Kasumi-1 (cell line): ENCODE measurements at regions not wholly inside any gene's neighbourhood (a gene's known extent, or its start where the extent isn't known, plus 50 kb on each side); places are given as distances from the start of the nearest gene placed in this dataset.
"Not testable (repeated sequence)": the region's sequence is repeated elsewhere in the genome, so short reads cannot be mapped to it uniquely, and the experiment has no call there.

Experiments
- DNase-seq, 2 experiments: peaks; one replicate each; lab custom pipeline; 2025; lab: John Stamatoyannopoulos, UW

DNA sequence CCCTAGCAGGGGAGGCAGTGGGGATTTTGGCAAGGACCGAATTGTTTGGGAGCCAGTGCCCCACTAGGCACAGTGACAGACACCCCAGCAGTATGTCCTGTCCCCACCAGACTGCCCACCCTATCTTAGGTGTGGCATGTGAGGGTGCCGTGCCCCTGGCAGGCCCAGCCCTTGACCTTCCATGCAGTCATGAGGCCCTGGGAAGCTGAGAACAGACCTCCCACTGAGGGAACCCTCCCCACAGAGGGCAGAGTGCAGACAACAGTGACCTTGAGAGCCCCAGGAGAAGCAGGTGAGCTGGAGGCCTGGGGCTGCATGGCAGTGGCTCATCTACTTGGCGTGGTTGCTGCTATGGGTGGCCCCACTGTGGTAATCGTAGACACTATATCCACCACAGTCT, 538.1 kb downstream of the GOLGA6L6 start:
- not testable (repeated sequence) for DNase-seq

DNA sequence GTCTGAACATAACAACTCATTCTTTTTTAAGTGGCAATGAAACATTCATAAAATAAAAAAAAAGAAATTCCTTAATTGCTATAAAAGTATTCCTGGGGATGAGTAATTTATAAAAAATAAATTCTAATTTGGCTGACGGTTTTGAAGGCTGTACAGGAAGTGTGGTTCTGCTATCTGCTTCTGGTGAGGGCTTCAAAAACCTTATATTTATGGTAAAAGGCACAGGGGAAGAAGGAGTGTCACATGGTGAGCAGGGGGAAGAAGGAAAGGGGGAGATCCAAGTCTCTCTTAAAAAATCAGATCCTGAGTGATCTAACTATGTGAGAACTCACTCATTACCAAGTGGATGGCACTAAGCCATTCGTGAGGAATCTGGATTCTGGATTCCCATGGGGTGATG, 539.0 kb downstream of the GOLGA6L6 start:
- DNase-seq, result not testable (repeated sequence)

DNA sequence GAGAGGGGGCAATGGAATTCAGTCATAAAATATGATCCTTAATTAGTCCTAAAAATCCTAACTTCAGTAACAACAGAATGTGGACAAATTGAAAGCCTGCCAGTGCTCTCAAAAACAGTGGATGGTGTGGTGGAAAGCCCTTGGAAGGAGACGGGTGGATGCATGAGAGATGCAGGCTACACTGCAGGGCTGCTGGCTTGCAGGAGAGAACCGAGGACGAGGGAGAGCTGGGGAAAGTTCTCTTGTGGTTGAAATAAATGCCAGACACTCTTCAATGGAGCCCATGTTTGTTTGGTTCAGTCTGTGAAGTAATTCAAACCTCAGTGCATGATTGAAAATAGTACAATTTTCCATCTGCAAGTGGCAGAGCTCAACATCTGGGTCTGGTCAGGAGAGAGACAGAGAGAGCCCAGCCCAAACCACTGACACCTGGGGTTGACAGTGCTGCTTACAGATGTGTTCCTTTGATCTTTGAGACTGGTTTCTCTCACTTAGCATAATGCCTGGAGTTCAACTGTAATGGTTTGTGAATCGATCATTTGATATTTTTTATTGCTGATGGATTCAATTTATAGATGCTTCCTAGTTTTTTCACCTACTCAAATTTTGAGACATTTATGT, 544.9 kb downstream of the GOLGA6L6 start:
- DNase-seq, result not testable (repeated sequence)

DNA sequence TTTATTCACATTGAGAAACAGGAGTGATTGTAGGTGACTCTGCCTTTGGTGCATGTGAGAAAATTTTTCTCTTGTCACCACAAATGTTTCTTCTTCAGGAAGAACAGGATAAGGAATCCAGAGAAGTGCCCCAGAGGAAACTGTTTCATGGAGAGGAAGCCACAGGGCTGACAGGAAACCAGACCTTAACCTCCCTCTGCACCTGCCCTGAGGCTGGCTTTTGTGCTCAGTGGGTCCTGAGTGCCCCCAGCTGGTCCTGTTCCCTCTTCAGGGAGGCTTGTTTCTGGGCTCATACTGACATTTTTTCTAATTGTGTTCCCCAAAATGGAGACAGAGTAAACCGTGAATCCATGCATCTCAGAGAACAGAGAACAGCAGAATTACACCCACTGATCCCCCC, 546.3 kb downstream of the GOLGA6L6 start:
- DNase-seq, result not testable (repeated sequence)

DNA sequence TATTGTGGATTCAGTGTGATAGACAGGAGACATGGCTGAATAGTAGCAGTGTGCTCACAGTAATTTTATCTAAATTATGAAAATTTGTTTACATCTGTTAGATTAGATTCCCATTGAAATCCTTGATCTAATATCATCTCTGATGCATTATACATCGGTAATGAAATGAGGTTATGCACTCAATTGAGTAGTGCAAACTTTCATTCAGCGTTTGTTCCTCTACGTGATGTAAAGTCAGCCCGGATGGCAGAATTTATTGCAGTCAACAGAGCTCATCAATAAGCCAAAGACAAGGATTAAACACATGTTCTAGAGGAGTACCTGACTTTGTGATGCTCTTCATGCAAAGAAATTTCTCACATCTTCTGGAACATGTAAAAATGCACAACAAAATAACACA, 549.2 kb downstream of the GOLGA6L6 start:
- DNase-seq, result no peak

DNA sequence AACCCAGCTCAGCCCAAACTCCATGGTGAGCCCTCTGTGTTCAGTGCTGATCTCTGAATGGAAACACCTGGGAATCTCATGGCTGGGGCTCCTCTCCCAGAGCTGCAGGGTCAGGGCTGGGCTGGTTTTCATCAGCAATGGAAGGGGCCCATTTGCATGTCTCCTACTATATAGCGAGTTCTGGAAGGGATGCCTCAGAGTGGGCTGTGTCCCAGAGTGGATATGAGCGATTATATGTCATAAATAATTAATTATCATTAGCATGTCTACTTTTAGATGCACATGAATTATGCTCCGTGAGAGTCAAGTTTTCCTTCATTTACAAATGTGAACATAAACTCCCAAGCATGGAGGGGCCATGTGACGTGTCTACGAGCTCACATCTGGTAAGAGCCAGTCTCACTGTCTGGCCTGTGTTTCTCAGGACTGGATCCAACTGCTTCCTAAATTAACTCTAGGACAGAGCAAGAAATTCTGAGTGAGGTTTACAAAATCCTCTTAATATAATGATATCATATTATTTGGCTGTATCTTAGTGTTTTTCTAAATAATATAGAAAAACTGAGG, 553.4 kb downstream of the GOLGA6L6 start:
- no peak for DNase-seq

DNA sequence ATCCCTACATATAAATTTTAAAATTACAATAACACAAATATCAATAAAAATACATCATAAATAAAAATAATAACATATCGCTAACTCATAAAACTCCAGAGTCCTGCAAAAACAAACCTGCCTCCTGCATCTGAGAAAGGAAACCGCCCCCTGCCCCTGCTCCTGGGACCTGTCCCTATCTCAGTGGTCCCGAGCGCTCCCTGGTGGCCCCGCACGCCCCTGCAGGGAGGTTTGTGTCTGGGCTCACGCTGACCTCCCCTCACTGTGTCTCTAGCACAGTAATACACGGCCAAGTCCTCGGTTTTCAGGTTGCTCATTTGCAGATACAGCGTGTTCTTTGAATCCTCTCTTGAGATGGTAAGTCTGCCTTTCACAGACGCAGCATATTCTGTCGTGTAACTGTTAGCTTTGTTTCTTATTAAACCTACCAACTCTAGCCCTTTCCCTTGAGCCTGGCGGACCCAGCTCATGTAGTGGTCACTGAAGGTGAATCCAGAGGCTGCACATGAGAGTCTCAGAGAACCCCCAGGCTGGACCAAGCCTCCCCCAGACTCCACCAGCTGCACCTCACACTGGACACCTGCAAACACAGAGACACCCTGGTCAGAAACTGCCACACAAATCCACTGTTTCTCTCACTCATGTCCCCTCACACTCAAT, 554.1 kb downstream of the GOLGA6L6 start:
- peak; percentile 28 to 39 for DNase-seq

DNA sequence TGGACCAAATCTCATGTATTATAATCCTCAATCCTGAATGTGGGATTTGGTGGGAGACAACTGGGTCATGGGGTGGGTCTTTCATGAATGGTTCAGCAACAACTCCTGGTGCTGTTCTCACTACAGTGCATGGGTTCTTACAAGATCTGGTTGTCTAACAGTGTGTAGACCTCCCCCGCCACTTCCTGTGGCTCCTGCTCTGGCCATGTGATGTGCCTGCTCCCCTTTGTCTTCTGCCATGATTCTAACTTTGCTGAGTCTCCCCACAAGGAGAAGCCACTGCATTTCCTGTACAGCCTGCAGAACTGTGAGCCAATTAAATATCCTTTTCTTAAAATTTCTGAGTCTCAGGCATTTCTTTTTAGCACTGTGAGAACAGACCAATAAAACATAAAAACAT, 557.5 kb downstream of the GOLGA6L6 start:
- DNase-seq, result peak; percentile 87 to 88

DNA sequence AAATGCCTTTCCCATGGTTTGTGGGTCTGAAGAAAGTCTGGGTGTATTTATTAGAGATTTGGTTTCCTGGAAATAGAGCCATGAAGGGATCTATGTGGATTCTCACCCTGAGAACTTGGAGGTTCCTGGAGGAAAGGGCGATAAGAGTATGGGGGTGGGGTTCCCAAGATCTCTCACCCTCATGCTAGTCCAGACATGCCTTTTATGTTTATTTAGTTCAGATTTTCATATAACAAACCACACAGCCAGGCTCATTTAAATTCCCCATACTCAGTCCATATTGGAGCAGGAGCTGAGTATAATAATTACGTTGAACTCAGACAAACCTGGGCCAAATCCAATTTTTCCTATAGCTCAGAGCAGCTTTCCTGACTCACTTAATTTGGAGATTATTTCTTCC, 566.6 kb downstream of the GOLGA6L6 start:
- no peak for DNase-seq

DNA sequence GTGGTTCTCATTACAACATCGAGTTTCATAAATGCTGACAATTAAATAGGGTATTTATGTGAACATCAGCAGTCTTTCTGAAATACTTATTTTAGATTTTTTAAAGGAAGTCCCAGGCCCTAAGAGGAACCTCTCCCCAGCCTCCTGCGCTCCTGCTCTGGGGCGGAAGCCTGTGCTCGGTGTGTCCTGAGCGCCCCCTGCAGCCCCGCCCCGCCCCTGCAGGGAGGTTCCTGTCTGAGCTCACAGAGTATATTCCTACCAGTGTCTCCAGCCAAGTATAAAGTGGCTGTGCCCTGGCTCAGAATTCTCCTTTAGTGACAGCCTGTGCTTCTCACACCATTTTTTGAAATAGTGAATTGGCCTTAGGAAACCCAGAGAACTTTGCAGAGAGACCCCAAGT, 567.9 kb downstream of the GOLGA6L6 start:
- DNase-seq, result peak; percentile 91 to 92

DNA sequence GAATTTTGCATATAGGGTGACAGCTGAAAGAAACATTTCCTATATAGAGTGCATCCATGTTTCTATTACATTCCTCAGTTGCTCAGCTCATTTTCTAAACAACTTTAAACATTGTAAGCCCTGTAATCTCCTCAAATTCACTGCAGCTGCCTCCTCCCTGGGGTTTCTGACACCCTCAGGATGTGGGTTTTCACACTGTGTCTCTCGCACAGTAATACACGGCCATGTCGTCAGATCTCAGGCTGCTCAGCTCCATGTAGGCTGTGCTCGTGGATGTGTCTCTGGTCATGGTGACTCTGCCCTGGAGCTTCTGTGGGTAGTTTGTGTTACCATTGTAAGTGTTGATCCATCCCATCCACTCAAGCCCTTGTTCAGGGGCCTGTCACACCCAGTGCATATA, 569.0 kb downstream of the GOLGA6L6 start:
- not testable (repeated sequence) for DNase-seq

DNA sequence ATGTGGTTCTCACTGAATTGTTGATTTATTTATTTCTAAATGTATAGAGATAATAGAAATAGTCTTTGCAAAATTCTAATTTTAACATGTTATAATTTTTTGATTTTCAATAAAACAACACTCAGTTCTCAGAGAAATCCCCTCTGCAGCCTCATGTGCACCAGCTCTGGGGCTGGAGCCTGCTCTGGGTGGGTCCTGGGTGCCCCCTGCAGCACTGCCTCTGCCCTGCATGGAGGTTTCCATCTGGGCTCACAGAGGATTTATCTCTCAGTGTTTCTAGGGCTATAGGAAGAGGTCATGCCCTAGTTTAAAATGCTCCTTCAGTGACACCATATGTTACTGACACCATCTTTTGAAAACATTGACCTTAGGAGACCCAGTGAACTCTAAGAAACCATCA, 576.0 kb downstream of the GOLGA6L6 start:
- not testable (repeated sequence) for DNase-seq

DNA sequence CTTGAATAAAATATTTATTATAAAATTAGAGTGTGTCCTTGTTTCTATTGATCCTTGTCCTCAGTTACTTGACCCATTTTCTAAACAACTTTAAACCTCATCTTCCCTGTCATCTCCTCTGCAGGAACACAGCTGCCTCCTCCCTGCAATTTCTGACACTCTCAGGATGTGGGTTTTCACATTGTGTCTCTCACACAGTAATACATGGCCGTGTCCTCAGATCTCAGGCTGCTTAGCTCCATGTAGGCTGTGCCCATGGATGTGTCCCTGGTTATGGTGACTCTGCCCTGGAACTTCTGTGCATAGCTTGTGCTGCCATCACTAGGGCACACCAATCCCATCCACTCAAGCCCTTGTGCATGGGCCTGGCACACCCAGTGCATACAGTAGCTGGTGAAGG, 577.1 kb downstream of the GOLGA6L6 start:
- not testable (repeated sequence) for DNase-seq

DNA sequence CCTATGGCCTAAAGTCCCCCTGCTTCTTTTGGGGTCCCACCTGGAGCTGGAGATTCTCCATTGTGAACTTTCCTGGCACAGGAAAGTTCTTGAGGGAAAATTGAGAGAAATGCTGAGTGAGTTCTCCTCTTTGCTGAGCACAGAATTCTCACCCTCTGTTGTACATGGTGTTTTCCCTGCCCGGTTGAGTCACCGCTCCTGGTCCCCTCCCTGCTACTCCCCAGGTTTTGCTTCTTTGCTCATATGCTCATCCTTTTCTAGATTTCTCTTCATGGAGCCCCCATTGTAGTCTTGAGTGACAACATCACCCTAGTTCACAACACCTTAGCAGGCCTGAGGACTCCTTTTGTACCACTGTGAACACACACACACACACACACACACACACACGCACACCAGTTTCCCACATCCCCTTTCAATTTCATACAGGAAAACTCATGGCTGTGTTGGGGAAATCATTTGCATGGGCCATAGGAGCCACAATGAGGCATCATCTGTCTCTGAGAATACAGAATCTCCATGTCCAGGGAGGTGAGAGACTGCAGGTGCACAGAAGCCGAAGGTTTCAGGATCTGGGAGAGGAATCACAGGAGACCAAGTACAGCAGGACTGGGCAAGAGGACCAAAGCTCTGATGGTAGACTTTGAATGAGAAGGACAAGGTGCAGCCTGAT, 585.3 kb downstream of the GOLGA6L6 start:
- DNase-seq, result no peak

DNA sequence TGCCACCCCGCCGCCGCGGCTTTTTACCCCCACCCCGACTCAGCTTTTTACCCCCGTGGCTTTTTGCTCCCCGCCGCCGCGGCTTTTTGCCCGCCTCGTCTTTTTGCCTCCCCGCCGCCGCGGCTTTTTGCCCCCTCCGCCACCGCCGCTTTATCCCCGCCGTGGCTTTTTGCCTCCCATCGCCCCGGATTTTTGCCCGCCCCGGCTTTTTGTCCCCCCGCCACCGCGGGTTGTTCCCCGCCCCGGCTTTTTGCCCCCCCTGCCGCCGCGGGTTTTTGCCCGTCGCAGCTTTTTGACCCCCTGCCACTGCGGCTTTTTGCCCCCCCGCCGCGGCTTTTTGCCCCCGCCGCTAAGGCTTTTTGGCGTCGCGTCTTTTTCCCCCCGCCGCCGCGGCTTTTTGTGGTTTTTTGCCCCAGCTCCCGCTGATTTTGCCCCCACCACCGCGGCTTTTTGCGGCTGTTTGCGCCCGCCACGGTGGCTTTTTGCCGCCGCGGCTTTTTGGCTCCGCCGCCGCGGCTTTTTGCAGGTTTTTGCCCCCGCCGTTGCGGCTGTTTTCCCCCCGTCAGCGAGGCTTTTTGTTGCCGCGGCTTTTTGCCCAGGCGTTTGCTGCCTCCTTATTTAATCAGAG, 597.2 kb downstream of the GOLGA6L6 start:
- no peak for DNase-seq

DNA sequence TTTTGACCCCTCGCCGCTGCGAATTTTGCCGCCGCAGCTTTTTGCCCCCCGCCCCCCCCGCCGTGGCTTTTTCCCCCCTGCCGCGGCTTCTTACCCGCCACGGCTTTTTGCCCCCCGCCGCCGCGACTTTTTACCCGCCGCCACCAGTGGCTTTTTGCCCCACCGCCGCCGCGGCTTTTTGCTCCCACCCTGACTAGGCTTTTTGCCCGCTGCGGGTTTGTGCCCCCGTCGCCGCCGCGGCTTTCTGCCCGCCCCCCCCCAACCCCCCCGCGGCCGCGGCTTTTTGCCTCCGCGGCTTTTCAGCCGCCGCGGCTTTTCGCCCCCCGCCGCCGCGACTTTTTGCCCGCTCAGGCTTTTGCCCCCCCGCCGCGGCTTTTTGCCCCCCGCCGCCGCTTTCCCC, 598.1 kb downstream of the GOLGA6L6 start:
- DNase-seq, result no peak

DNA sequence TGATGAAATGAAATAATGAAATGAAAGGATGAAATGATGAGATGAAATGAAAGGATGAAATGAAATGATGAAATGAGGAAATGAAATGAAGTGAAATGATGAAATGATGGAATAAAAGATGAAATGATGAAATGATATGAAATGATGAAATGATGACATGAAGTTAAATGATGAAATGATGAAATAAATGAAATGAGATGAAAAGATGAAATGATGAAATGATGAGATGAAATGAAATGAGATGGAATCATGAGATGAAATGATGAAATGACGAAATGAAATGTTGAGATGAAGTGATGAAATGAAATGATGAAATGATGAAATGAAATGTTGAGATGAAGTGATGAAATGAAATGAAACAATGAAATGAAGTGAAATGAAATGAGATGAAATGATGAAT, 638.3 kb downstream of the GOLGA6L6 start:
- not testable (repeated sequence) for DNase-seq

DNA sequence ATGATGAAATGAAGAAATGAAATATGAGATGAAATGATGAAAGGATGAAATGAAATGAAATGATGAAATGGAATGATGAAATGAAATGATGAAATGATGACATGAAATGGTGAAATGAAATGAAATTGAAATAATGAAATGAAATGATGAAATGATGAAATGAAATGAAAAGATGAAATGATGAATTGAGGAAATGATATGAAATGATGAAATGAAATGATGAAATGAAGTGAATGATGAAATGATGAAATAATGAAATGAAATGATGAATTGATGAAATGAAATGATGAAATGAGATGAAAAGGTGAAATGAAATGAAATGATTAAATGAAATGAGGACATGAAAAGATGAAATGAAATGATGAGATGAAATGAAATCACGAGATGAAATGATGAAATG, 639.2 kb downstream of the GOLGA6L6 start:
- not testable (repeated sequence) for DNase-seq

DNA sequence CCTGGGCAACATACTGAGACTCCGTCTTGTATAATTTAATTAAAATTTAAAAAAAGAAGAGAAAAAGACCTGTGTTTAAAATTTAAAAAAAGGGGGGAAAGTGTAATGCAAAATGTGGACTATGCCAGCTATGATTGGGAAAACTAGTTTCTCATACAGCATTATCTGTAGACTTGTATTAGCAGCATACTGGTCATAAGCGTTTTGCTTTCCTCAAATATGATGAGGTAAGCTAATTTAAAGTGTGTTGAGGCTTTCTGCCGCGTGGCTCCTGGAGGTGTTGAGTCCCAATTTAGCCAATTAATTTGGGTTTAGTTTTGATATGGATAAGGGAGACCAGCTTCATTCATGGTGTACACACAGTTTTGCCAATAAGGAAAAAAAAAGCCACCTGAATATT, 640.2 kb downstream of the GOLGA6L6 start:
- not testable (repeated sequence) for DNase-seq

DNA sequence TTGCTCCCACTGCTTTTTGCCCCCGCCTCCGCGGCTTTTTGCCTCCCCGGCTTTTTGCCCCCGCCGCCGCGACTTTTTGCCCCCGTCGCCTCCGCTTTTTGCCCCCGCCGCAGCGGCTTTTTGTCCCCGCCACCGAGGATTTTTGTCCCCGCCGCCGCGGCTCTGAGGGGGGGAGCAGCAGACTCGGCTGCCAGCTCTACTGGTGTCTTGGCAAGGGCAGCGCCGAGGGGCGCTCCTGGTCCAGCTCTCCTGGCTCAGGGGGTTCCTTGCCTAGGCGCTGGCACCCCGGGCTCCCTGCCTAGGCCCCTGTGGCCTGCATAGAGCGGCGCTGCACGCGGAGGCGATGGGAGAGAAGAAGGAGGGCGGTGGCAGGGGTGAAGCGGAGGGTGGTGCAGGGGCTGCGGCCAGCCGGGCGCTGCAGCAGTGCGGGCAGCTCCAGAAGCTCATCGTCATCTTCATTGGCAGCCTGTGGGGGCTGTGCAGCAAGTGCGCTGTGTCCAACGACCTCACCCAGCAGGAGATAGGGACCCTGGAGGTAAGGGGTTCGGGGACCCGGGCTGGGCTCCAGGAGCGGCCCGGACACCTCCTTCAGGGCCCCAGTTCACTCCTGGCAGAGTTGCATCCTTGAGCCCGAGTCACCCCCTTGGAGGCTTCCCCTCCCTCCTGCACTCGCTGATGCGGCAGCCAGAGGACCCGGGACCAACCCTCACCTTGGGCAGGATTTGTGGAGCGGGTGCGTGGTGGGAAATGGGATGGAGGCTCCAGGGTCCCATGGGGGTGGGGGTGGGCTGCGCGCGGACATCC, 642.4 kb downstream of the GOLGA6L6 start:
- no peak for DNase-seq

DNA sequence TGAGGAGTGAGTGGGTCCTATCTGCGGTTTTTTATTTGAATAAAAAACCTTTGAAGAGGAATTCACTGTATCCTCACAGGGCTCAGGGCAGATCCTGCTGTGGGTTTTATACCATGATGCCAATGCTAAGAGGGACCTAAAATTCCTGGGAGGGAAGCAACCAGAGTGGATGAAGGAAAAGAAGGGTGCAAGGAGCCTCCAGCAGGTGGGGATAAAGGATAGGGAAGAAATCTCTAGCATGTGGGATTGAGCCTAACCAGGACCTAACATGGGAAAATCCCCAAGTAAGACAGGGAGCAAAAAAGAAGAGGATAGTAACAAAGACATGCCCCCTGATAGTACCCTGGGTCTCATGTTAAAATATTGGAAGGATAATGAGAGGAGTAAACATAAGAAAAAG, 652.8 kb downstream of the GOLGA6L6 start:
- peak; percentile 3 to 7 for DNase-seq

DNA sequence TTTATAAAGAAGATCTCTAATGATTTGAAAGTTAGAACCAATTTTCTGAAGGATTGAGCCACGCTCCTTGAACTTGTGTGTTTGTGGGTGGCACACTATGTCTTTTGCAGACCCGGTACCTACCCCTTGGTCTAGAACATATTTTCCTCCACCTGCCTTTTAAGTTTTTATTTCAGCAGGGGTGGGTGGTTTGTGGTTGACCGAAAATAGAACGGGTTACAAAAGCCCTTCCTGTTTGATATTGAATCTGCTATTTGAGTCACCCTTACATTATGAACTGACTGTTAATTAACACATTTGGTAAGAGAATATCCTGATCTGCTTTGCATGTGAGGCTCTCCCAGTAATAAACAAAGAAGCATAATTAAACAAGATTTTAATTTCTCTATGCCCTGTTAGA, 697.5 kb downstream of the GOLGA6L6 start:
- DNase-seq, result not testable (repeated sequence)
